GM19372 (cell line): ENCODE measurements at regions not wholly inside any gene's neighbourhood (a gene's known extent, or its start where the extent isn't known, plus 50 kb on each side); places are given as distances from the start of the nearest gene placed in this dataset.

Experiments used
- ATAC-seq: cut with Tn5 transposase; IDR thresholded peaks from one replicate; pipeline ENCODE4 v1.9.1; 2021; ENCODE audit warnings: mild to moderate bottlenecking, low read depth, moderate library complexity; ENCODE audit not compliant: unreplicated experiment

GRCh38 chr21:35905096-35905962 is 155.0 kb downstream of the SETD4 start:
- ATAC-seq = no peak

- ATAC-seq = no peak
Observed at GRCh38 chr21:35900539-35900938, 159.8 kb downstream of the SETD4 start.

GRCh38 chr21:35896060-35896459 is 164.3 kb downstream of the SETD4 start:
- ATAC-seq = peak; percentile 56

GRCh38 chr21:35895598-35895997 is 164.7 kb downstream of the SETD4 start:
- peak; percentile 32 for ATAC-seq

GRCh38 chr21:35893156-35893555 is 167.2 kb downstream of the SETD4 start:
- ATAC-seq = no peak

GRCh38 chr21:35886887-35887286 is 173.4 kb downstream of the SETD4 start:
- ATAC-seq = no peak

- ATAC-seq = no peak
Observed at GRCh38 chr21:35885942-35886541, 174.3 kb downstream of the SETD4 start.

DNA sequence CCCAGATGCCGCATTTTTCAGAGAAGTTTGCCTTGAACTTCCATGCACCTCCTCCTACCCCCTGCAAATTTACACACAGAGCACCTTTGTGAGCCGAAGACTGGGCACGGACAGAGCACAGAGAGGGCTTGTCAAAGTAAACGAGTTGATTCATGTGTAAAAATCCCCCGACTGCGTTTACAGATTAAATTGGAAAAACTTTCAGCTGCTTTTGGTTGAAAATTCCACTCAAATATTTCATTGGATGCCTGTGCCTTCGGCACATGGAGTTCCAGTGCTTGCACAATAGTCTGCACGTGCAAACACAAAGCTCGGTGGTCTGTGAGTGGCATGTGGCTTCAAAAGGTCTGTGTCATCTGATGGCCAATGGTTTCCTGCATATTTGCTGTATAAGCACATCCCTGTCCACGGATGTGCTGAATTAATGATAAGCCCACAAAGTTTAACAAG is 177.5 kb downstream of the SETD4 start:
- no peak for ATAC-seq

DNA sequence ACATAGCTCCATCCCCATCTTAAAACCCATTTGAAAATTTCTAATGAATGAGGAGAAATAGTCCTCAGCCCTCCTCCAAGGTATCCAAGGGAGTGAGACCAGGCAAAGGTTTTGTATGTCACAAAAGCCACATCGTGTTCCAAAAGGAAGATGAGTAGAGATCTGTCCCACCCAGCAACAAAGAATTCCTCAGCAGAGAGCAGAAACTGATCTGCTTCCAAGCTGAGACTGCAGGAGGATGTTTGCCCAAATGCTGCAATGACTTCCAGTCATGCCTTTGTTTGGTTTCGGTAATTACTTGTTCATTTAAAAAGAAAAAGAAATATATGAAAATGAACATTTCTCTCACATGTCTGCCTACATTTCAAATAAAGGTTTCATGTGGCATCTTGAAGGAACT is 186.9 kb downstream of the SETD4 start:
- ATAC-seq = no peak

GRCh38 chr21:35871906-35872305 is 188.4 kb downstream of the SETD4 start:
- no peak for ATAC-seq

DNA sequence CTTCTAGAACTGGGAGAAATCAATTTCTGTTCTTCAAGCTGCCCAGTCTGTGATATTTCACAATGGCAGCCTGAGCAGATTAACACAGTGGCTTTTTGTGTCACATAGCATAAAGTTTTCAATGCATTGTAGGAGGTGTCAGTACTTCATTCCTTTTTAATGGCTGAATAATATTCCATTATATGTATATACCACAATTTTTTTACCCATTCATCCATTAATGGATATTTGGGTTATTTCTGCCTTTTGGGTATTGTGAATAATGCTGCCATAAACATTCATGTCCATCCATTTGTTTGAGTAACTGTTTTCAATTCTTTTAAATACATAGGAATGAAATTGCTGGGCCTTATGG is 191.5 kb downstream of the SETD4 start:
- no peak for ATAC-seq

- no peak for ATAC-seq
Observed at GRCh38 chr21:35868005-35868868, 192.1 kb downstream of the SETD4 start.

DNA sequence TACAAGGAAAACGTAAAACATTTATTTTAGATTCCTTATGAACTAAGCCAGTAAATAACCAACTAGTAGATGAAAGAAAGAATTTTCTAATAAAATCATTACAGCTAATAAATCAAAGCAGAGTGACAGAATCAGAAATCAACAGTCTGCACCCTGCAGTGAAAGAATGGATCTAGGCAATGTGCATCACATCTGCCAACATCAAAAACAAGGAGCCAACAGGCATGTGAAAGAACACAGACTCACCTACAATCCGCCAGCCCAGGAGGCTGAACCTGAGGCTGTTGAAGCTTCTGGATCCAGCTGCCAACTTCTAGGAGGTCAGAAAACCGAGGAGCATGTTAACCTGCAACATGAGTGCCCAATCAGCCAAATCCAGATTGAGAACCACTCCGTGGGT is 196.3 kb downstream of the SETD4 start:
- no peak for ATAC-seq

DNA sequence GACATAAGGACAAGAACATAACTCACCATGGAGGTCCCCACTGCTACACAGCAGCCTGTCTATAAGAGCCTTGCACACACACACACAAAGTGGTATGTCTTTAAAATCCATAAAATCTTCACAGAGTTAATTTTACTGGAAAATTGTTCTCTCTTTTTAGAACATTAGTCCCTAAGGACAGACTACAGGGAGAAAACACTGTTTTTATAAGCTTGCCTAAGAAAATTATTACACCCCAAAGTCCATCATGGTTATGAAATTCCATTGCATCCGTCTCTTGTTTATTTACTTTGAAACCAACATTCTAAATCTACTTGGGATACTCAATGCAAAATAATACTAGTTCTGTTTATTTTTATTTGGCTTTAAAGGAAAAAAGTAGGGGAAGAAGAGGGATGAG is 197.4 kb downstream of the SETD4 start:
- no peak for ATAC-seq

DNA sequence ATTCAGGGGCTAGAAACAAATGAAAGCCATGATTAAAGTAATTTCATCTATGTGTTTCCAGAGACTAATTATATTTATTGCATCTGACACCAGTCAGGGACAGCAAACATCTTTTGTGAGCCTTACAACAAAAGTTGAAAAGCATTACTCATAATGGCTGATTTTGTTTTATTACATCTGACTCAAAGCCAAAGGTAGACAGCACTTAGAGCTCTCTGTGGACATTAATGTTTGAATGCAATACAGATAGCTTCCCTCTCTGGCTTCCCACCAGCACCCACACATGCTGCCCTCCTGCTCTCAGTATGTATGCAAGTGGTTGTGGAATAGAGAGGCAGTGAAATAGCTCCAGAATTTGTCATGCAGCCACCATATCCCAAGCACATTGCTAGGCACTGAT is 198.7 kb downstream of the SETD4 start:
- no peak for ATAC-seq

DNA sequence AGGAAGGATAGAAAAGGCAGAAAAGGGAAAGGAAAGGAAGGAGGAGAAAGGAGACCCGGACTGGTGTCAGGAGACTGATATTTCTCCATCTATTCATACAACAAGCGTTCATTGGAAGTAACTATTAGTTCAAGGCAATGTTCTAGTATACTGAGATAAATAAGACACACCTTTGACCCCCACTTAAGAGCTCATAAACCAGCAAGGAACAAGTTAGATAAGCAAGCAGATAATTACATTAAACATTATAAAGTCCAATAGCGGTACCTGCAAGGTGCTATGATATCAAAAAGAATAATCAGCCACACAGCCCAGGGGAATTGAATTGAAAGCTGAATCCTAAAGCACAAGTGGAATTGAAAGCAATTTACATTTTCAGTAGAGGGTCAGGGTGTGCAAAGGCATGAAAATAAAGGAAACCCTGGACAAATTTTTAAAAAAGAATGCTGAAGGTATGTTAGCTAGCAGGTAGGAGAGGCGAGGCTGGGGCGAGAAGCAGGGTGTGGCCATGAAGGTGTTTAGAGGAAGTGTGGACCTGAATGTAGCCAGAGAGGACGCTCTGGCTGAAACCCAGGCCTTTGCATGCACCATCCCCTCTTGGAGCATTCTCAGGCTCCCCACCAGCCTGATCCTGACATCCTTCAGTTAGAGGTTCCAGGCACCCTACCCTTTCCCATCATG is 200.0 kb downstream of the SETD4 start:
- no peak for ATAC-seq

DNA sequence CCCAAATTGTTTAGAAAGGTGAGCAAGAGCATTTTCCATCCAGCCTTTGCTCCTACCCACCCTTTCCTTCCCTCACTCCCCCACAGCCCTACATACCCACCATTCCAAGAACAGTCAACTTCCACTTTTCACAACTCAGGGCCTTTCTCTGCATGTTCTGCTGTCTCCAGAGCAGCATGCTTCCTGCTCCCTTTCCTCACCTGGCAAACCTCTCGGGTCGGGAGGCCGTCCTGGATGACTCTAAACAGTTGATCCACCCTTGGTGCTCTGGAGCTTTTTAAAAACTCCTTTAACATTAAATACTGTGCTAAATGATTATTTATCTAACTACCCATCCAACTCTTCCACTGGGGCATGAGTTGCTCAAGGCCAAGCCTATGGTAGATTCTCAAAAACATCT is 200.6 kb downstream of the SETD4 start:
- no peak for ATAC-seq

GRCh38 chr21:35857095-35857494 is 203.2 kb downstream of the SETD4 start:
- ATAC-seq = no peak

GRCh38 chr21:35855484-35855883 is 204.8 kb downstream of the SETD4 start:
- ATAC-seq = no peak

- no peak for ATAC-seq
Observed at GRCh38 chr21:35854281-35854680, 206.0 kb downstream of the SETD4 start.
